Chondrocyte (in vitro differentiated cells): ENCODE measurements at regions not wholly inside any gene's neighbourhood (a gene's known extent, or its start where the extent isn't known, plus 50 kb on each side); places are given as distances from the start of the nearest gene placed in this dataset.

Experiments
- DNase-seq: peaks from one replicate; pipeline ENCODE4 v3.0.0; 2021; ENCODE audit warnings: mixed read lengths, low spot score
- H3K27ac Mint-ChIP-seq: one replicate; pipeline ENCODE4 v1.8.0; 2021; ENCODE audit warnings: mild to moderate bottlenecking, moderate library complexity, mixed read lengths; ENCODE audit not compliant: unreplicated experiment
- H3K27me3 Mint-ChIP-seq: 2 replicates; pipeline ENCODE4 v1.8.0; 2021; ENCODE audit warnings: low read depth, mixed read lengths
- H3K36me3 Mint-ChIP-seq: 2 replicates; pipeline ENCODE4 v1.8.0; 2021; ENCODE audit warnings: low read depth, mixed read lengths
- H3K4me1 Mint-ChIP-seq: 2 replicates; pipeline ENCODE4 v1.8.0; 2021; ENCODE audit warnings: low read depth, mild to moderate bottlenecking, mixed read lengths
- H3K4me3 Mint-ChIP-seq: one replicate; pipeline ENCODE4 v1.8.0; 2021; ENCODE audit warnings: mild to moderate bottlenecking, moderate library complexity, mixed read lengths; ENCODE audit not compliant: unreplicated experiment
- H3K9me3 Mint-ChIP-seq: 2 replicates; pipeline ENCODE4 v1.8.0; 2021; ENCODE audit warnings: low read depth, mixed read lengths
- TF ChIP-seq, protein P1 (sequence below): fragments of 200-600 bp; sonication (generic); IDR thresholded peaks from 2 replicates; pipeline ENCODE4 v1.5.0; 2021; ENCODE audit warnings: antibody characterized with exemption, mild to moderate bottlenecking, moderate library complexity

DNA sequence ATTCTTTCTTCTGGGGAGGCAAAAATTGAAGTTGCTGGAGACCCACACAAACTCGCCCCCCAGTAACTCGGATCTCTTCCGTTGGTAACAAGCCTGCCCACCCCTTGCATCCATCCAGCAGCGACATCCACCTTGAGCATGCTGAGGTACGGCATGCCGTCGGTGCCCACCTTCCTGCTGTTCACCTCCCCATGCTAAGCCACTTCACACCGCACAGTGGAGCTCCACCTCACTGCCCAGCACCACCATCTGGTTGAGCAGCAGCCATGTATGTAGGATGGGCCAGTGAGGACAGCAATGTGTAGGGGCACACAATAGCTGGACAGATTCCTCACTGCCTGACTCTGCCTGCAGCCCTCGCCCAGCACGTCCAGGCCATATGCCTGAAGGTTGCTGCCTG, 138.1 kb upstream of the ZNF92 start:
- no peaks in the 10 kb centered on the region for H3K9me3 Mint-ChIP-seq
- H3K27me3 Mint-ChIP-seq: peaks cover 2% of the 10 kb centered on the region
- H3K4me1 Mint-ChIP-seq: peaks cover 5% of the 10 kb centered on the region
- no peaks in the 10 kb centered on the region for H3K36me3 Mint-ChIP-seq
- no peak overlapping the region for H3K4me3 Mint-ChIP-seq
- TF ChIP-seq, protein P1, sequence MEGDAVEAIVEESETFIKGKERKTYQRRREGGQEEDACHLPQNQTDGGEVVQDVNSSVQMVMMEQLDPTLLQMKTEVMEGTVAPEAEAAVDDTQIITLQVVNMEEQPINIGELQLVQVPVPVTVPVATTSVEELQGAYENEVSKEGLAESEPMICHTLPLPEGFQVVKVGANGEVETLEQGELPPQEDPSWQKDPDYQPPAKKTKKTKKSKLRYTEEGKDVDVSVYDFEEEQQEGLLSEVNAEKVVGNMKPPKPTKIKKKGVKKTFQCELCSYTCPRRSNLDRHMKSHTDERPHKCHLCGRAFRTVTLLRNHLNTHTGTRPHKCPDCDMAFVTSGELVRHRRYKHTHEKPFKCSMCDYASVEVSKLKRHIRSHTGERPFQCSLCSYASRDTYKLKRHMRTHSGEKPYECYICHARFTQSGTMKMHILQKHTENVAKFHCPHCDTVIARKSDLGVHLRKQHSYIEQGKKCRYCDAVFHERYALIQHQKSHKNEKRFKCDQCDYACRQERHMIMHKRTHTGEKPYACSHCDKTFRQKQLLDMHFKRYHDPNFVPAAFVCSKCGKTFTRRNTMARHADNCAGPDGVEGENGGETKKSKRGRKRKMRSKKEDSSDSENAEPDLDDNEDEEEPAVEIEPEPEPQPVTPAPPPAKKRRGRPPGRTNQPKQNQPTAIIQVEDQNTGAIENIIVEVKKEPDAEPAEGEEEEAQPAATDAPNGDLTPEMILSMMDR: no peak
- no peak overlapping the region for H3K27ac Mint-ChIP-seq
- DNase-seq: no peak

GRCh38 chr7:65233409-65234034, 140.1 kb upstream of the ZNF92 start:
- no peak for DNase-seq
- Mint-ChIP-seq H3K4me3 (no peak overlapping the region), H3K4me1 (no peaks in the 10 kb centered on the region), H3K36me3 (no peaks in the 10 kb centered on the region), H3K27ac (no peak overlapping the region), H3K9me3 (no peaks in the 10 kb centered on the region), H3K27me3 (peaks cover 2% of the 10 kb centered on the region)
- TF ChIP-seq, protein P1: no peak

DNA sequence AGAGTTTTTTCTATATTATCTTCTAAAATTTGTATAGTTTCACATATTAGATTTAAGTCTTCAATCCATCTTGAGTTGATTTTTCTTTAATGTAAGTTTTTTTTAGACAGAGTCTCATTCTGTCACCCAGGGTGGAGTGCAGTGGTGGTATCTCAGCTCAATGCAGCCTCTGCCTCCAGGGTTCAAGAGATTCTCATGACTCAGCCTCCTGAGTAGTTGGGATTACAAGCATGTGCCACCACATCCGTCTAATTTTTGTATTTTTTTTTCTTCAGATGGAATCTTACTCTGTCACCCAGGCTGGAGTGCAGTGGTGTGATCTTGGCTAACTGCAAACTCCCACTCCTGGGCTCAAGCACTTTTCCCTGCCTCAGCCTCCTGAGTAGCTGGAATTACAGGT, 143.4 kb upstream of the ZNF92 start:
- Mint-ChIP-seq H3K4me1 (no peaks in the 10 kb centered on the region), H3K4me3 (no peak overlapping the region), H3K36me3 (no peaks in the 10 kb centered on the region), H3K27me3 (peaks cover 2% of the 10 kb centered on the region), H3K9me3 (no peaks in the 10 kb centered on the region), H3K27ac (no peak overlapping the region)
- DNase-seq: no peak
- TF ChIP-seq, protein P1: no peak

- no peaks in the 10 kb centered on the region for H3K36me3 Mint-ChIP-seq
Measured at GRCh38 chr7:65225422-65226006, 148.1 kb upstream of the ZNF92 start.

DNA sequence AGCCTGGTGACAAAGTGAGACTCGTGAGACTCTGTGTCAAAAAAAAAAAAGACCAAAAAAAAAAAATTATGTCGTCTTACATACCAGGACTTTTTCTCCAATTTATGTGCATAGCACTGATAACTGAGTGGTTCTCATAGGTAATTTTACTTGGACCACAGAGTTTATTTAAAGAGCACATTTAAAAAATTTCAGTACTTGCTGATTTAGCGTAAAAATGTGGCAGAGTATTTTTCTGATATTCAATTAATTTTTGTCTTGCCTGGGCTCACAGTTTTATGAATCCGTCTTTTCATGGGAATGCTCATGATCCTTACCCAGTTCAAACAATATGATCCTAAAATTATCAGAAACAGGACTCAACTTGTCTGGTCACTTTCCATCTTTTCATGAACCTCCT, 151.0 kb upstream of the ZNF92 start:
- H3K9me3 Mint-ChIP-seq: no peaks in the 10 kb centered on the region
- TF ChIP-seq, protein P1: no peak
- no peaks in the 10 kb centered on the region for H3K4me1 Mint-ChIP-seq
- H3K4me3 Mint-ChIP-seq: no peak overlapping the region
- no peaks in the 10 kb centered on the region for H3K36me3 Mint-ChIP-seq
- DNase-seq: no peak
- H3K27me3 Mint-ChIP-seq: no peaks in the 10 kb centered on the region
- H3K27ac Mint-ChIP-seq: no peak overlapping the region

More at GRCh38 chr7:65225422-65226006, 148.1 kb upstream of the ZNF92 start:
- Mint-ChIP-seq H3K4me1 (no peaks in the 10 kb centered on the region), H3K27ac (no peak overlapping the region), H3K9me3 (no peaks in the 10 kb centered on the region), H3K4me3 (no peak overlapping the region), H3K27me3 (no peaks in the 10 kb centered on the region)
- no peak for DNase-seq
- TF ChIP-seq, protein P1: no peak
